ENCODE measurements at regions not wholly inside any gene's neighbourhood (a gene's known extent, or its start where the extent isn't known, plus 50 kb on each side); places are given as distances from the start of the nearest gene placed in this dataset.
"Not testable (repeated sequence)": the region's sequence is repeated elsewhere in the genome, so short reads cannot be mapped to it uniquely, and the experiment has no call there.

DNA sequence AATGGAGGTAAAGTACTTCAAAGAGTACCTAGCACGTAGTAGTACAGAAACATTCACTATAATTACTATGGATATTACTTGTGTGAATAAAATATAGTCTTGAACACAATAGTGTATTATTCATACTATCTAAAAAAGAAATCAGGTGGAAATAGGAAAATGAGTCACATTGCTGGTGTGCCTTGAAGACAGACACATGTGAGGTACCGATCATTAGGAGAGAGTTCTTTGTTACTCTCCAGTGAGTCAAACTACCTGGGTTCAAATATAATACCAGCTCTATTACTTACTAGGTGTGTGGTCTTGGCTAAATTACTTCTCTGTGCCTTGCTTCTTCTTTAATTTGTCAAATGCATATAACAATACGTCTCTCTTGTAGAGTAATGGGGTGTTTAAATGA, 50.8 kb upstream of the BEND6 start:
- DNase-seq (ENCODE audit: low spot score in 2 of 2) (no peak), ATAC-seq (no peak)
- H3K27ac Mint-ChIP-seq, result no peak overlapping the region
- no peaks in the 10 kb centered on the region for H3K9me3 Mint-ChIP-seq
- no peaks in the 10 kb centered on the region for H3K36me3 Mint-ChIP-seq

DNA sequence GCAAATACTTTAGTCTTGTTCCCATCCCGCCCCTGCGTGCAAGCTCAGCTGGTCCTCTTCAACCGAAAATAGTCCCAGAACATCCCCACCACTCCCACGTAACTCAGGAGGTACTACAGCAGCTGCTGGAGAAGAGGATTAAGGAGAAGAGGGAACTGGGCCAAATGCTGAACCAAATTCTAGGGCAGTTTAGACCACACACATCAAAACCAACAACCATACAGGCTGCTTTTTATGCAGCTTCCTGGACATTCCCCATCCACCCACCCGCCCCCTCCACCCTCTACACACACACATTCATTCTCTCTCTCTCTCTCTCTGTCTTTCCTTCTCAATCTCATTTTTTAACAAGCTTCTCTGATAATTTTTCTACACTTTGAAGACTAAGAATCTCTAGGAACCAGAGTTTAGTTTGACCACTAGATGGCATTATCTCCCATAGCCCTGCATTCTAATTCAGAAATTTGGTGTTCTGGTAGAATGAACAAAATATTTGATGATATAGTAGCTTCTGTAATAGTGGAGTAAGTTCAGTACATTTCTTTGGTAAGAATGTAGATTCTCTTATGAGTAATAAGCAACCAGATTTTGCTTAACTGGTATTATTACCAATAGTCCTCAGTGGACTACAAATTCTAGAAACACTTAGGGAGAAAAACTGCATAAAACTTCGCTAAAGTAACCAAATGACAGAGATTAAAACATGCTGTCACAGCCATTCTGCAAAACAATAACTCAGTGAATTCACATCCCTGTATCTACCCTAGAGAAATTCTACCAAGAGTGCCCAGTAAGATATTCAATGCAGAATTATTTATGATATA, 52.1 kb upstream of the BEND6 start:
- DNase-seq (ENCODE audit: low spot score in 2 of 2) (no peak), ATAC-seq (peak in 1 of 2 donors; percentile 35)
- Mint-ChIP-seq H3K27ac (no peak overlapping the region), H3K36me3 (no peaks in the 10 kb centered on the region), H3K9me3 (no peaks in the 10 kb centered on the region)

GRCh38 chr6:56900784-56901183, 54.1 kb upstream of the BEND6 start:
- Mint-ChIP-seq H3K27ac (no peak overlapping the region), H3K36me3 (no peaks in the 10 kb centered on the region), H3K9me3 (no peaks in the 10 kb centered on the region)
- DNase-seq (ENCODE audit: low spot score in 2 of 2) (no peak), ATAC-seq (no peak)

DNA sequence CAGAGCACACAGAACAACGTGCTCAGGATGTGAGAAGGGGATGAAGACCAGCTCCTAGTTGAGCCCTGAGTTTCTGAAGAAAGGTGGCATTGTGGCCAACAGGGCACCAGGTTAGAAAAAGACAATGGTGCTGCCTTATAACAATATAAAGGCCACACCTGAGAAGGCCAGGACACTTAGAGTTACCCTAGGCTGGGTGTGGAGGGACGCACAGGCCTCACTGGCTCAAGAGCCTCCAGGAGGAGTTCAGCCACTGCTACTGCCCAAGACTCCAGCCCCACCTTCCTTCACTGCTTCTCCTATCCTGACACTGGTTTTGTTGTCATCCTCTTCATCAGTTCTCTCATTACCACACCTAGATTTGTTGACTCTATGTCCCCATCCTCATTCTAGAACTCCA, 55.2 kb upstream of the BEND6 start:
- no peak for ATAC-seq

DNA sequence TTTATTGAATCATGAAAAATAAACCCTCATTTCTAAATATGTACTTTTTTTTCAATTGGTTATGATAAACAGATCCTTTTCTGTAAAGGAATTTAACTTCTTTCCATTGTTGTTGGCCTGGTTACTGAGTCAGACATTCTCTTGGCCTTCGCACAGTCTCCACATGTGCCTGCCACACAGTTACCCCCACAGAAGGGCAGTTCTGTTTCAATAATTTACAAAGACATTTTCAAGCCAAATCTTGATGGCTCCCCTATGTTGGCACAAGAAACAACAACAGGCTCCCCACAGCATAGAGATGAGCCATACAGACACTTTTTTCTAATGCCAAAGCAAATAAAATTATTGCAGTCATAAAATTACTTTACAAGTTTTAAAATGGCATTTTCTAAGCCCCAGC, 55.6 kb upstream of the BEND6 start:
- H3K27ac Mint-ChIP-seq, result peak overlapping the region in 1 of 2 donors; percentile 39
- H3K9me3 Mint-ChIP-seq, result no peaks in the 10 kb centered on the region
- ATAC-seq (no peak), DNase-seq (ENCODE audit: low spot score in 2 of 2) (no peak)
- no peaks in the 10 kb centered on the region for H3K36me3 Mint-ChIP-seq

More for the DNA sequence above, 55.2 kb upstream of the BEND6 start:
- Mint-ChIP-seq H3K27ac (no peak overlapping the region), H3K36me3 (no peaks in the 10 kb centered on the region), H3K9me3 (no peaks in the 10 kb centered on the region)
- no peak for DNase-seq (ENCODE audit: low spot score in 2 of 2)

DNA sequence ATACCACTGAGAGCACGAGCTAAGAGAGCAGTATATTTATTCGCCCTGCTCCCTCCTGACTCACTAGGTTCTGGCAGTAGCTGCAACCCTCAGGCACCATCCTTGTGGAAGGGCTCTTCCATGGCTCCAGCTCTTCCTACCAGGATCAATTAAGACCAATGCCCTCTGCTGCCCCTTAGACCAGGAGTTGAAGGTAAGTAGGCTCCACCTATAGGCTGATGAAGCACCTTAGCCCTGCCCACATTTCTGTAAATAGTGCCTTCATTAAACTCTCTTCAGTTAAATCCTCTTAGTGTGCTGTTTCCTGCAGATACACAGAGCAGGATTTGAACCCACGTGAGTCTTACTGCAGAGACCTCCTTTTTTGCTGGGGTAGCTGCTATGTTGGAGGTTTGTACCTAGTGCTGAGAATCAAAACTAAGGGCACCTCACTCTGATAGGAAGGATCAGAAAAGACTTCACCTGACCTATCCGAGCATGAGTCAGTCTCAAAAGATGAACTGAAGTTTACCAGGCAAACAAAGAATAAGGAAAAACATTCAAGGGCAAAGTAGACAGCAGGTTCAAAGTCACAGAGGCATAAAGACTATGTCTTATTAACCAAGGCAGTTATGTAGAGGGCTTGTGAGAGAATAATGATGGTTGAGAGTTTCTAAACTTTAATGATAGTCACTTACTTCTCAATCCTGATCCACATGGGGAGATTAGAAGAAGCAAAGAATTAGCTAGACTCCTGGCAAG, 56.9 kb upstream of the BEND6 start:
- no peak overlapping the region for H3K27ac Mint-ChIP-seq
- no peak for DNase-seq (ENCODE audit: low spot score in 2 of 2)
- H3K36me3 Mint-ChIP-seq, result no peaks in the 10 kb centered on the region
- no peak for ATAC-seq
- H3K9me3 Mint-ChIP-seq, result no peaks in the 10 kb centered on the region

- ATAC-seq (no peak), DNase-seq (ENCODE audit: low spot score in 2 of 2) (no peak)
- Mint-ChIP-seq H3K9me3 (no peaks in the 10 kb centered on the region), H3K27ac (no peak overlapping the region), H3K36me3 (no peaks in the 10 kb centered on the region)
Measured at GRCh38 chr6:56891754-56892153, 63.2 kb upstream of the BEND6 start.

DNA sequence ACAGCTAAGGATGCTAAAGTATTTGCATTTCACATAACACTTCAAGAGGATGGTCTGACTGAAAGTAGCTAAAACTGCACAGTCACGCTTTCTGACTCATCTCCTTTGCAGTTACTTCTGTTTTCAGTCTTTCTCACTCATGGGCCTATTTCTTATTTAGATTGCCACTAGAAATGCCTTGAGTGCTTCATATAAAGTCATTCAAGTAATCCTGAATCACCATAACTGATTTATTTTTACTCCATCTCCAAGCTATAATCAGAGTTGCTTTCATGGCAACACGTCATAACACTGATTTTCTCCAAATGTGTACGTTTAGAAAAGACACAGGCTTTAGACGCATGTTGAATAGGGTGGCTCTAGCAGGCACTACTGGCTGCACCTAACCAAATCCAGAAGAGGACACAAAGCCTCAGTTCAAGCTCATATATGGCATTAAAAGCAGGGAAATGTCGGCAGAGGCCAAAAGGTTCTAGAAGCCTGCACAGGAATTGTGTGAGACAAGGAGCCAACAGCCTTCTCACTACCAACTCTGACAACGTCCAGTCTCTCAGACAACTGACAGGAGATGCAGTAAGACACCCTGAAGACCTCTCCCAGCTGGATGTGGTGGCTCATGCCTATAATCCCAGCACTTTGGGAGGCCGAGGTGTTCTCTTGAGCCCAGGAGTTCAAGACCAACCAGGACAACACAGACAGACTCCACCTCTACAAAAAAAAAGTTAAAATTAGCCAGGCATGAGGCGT, 64.1 kb upstream of the BEND6 start:
- ATAC-seq (peak; percentile 37 to 93), DNase-seq (ENCODE audit: low spot score in 2 of 2) (peak in 1 of 2 donors; percentile 5)
- Mint-ChIP-seq H3K27ac (peak overlapping the region in 1 of 2 donors; percentile 69), H3K9me3 (no peaks in the 10 kb centered on the region), H3K36me3 (no peaks in the 10 kb centered on the region)

- Mint-ChIP-seq H3K9me3 (no peaks in the 10 kb centered on the region), H3K36me3 (no peaks in the 10 kb centered on the region), H3K27ac (no peak overlapping the region)
- DNase-seq (ENCODE audit: low spot score in 2 of 2) (no peak), ATAC-seq (no peak)
Measured at GRCh38 chr6:56890066-56890465, 64.8 kb upstream of the BEND6 start.

GRCh38 chr6:56889492-56889891, 65.4 kb upstream of the BEND6 start:
- ATAC-seq (no peak), DNase-seq (ENCODE audit: low spot score in 2 of 2) (no peak)
- Mint-ChIP-seq H3K27ac (no peak overlapping the region), H3K36me3 (no peaks in the 10 kb centered on the region), H3K9me3 (no peaks in the 10 kb centered on the region)

GRCh38 chr6:56888687-56889086, 66.2 kb upstream of the BEND6 start:
- Mint-ChIP-seq H3K27ac (no peak overlapping the region), H3K9me3 (no peaks in the 10 kb centered on the region), H3K36me3 (no peaks in the 10 kb centered on the region)
- ATAC-seq, result no peak
- DNase-seq (ENCODE audit: low spot score in 2 of 2), result no peak

DNA sequence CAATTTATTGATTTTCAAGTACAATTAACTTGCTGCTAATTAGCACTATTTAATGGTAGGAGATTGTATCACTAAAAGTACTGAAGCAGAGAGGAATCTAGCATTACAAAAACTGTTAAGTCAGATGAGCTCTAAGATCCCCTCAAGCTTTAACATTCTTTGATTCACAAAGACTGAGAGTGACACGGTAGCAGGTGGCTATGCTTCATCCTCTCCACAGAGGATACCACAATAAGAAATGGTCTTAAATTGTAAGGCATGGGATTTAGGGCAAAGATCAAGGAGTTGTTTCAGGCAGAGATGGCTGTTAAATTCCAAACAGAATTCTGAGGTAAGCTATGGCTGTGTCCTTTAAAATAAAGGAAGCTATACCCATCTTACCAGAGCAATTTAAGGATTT, 67.8 kb upstream of the BEND6 start:
- no peak overlapping the region for H3K27ac Mint-ChIP-seq

DNA sequence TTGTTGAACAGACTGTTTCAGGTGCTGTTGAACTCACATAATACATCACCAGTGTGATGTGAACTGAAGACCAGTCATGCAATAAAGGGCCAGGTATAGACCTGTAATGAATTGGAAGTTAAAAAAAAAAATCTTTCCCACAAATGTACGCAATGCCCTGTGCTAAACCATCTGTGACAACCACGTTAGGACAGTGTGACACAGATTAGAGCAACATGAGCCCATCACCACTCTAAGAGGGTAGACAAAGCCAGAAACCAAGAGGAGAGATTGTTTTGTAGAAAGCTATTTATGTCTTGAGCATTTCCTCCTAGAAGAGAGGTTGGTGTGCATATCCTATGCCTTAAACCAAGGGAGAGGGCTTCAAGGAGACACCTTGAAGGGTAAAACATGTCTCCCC, 77.0 kb upstream of the BEND6 start:
- Mint-ChIP-seq H3K27ac (no peak overlapping the region), H3K9me3 (no peaks in the 10 kb centered on the region), H3K36me3 (no peaks in the 10 kb centered on the region)
- ATAC-seq (no peak), DNase-seq (ENCODE audit: low spot score in 2 of 2) (no peak)

More for the DNA sequence above, 67.8 kb upstream of the BEND6 start:
- Mint-ChIP-seq H3K36me3 (no peaks in the 10 kb centered on the region), H3K9me3 (no peaks in the 10 kb centered on the region)
- ATAC-seq, result no peak
- DNase-seq (ENCODE audit: low spot score in 2 of 2), result no peak

GRCh38 chr6:56875961-56876360, 78.9 kb upstream of the BEND6 start:
- Mint-ChIP-seq H3K27ac (no peak overlapping the region), H3K36me3 (no peaks in the 10 kb centered on the region), H3K9me3 (no peaks in the 10 kb centered on the region)
- ATAC-seq, result no peak
- DNase-seq (ENCODE audit: low spot score in 2 of 2), result no peak

DNA sequence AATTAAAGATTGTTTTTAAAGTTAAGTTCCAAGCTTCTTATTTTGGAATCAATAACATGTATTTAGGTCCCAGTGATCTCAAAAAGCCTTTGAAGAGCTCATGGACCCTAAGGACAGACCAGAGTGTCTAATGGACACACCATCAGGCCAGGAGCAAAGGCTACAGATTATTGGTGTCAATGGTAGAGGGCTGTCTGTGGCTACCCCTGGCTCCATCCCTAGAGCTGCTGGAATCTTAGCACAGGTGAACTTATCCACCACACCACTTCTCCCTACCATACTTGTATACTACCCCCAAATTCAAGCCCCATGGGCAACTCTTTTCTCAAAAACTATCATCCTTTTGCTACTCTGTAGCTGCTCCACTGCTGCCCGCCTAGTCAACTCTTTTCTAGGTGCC, 79.4 kb upstream of the BEND6 start:
- no peaks in the 10 kb centered on the region for H3K36me3 Mint-ChIP-seq
- no peak overlapping the region for H3K27ac Mint-ChIP-seq
- no peak for DNase-seq (ENCODE audit: low spot score in 2 of 2)
- ATAC-seq, result no peak
- no peaks in the 10 kb centered on the region for H3K9me3 Mint-ChIP-seq

DNA sequence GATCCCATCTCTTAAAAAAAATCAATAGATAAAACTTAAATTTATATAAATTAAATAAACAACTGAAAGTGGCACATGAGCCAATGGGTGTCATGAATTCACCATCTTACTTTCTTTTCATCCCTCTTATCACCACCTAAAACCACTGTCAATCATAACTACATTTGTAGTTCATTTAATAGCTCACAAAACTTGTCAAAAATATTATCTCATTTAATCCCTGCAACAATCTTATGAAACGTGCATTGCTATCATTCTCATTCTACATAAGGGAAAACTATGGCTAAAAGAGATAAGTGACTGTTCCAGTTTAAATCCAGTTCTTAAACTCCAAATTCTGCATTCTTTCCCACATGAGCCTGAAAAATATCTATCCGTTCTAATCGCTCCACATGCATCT, 80.6 kb upstream of the BEND6 start:
- no peaks in the 10 kb centered on the region for H3K36me3 Mint-ChIP-seq
- no peak overlapping the region for H3K27ac Mint-ChIP-seq
- ATAC-seq (no peak), DNase-seq (ENCODE audit: low spot score in 2 of 2) (no peak)
- no peaks in the 10 kb centered on the region for H3K9me3 Mint-ChIP-seq

DNA sequence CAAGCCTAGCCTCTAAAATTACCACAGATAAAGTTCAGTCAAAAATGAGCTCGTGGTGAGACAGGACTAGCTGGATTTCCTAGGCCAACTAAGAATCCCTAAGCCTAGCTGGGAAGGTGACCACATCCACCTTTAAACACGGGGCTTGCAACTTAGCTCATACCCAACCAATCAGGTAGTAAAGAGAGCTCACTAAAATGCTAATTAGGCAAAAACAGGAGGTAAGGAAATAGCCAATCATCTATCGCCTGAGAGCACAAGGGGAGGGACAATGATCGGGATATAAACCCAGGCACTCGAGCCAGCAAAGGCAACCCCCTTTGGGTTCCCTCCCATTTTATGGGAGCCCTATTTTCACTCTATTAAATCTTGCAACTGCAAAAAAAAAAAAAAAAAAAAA, 84.9 kb upstream of the BEND6 start:
- not testable (repeated sequence) for ATAC-seq, H3K36me3 Mint-ChIP-seq

More for the DNA sequence above, 84.9 kb upstream of the BEND6 start:
- H3K9me3 Mint-ChIP-seq; H3K27ac Mint-ChIP-seq; DNase-seq (ENCODE audit: low spot score in 2 of 2): not testable (repeated sequence)

All from activated naive CD4-positive, alpha-beta T cell treated with anti-CD3 and anti-CD28 coated beads, Interleukin-2, amount 50 U/mL, for 72 hours (primary cell).